ENCODE measurements at regions not wholly inside any gene's neighbourhood (a gene's known extent, or its start where the extent isn't known, plus 50 kb on each side); places are given as distances from the start of the nearest gene placed in this dataset.

- Histone ChIP-seq H3K36me3 (replicated peaks; ENCODE audit: insufficient read depth, low read depth) (no peaks in the 10 kb centered on the region), H3K9me3 (ENCODE audit: low read depth) (no peaks in the 10 kb centered on the region), H4K20me1 (ENCODE audit: insufficient read depth, poor library complexity, severe bottlenecking) (no peaks in the 10 kb centered on the region), H3K27ac (no peak overlapping the region), H3K4me1 (ENCODE audit: insufficient read depth) (no peaks in the 10 kb centered on the region), H3K4me3 (no peak overlapping the region), H3K27me3 (no peaks in the 10 kb centered on the region), H3K9me2 (replicated peaks; ENCODE audit: insufficient read depth) (no peaks in the 10 kb centered on the region), H2AFZ (no peak overlapping the region), H3K4me2 (no peak overlapping the region), H3K79me2 (no peaks in the 10 kb centered on the region)
- no peak for DNase-seq (ENCODE audit: low spot score)
- TF ChIP-seq CTCF (IDR thresholded peaks at IDR 0.05; ENCODE audit: poor library complexity): no peak
Observed at GRCh38 chr4:33200377-33200776, 2480.2 kb downstream of the PCDH7 start.

DNA sequence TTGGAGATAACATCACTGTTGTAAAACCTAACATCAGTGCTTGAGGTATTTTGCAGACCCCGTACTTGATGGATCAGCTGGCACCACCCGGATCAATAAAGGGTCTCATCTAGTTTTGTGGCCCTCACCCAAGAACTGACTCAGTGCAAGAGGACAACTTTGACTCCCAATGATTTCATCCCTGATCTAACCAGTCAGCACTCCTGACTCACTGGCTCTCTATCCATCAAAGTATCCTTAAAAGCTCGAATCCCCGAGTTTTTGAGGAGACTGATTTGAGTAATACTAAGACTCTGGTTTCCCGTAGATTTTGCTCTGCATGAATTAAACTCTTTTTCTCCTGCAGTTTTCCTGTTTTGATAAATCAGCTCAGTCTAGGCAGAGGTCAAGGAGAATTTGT, 2498.1 kb downstream of the PCDH7 start:
- Histone ChIP-seq H3K79me2 (no peaks in the 10 kb centered on the region), H4K20me1 (ENCODE audit: insufficient read depth, poor library complexity, severe bottlenecking) (no peaks in the 10 kb centered on the region), H3K9me2 (replicated peaks; ENCODE audit: insufficient read depth) (no peaks in the 10 kb centered on the region), H3K9me3 (ENCODE audit: low read depth) (no peaks in the 10 kb centered on the region), H3K27ac (no peak overlapping the region), H3K4me2 (no peak overlapping the region), H3K27me3 (no peaks in the 10 kb centered on the region), H3K4me3 (no peak overlapping the region), H3K4me1 (ENCODE audit: insufficient read depth) (no peaks in the 10 kb centered on the region), H2AFZ (no peak overlapping the region), H3K36me3 (replicated peaks; ENCODE audit: insufficient read depth, low read depth) (no peaks in the 10 kb centered on the region)
- TF ChIP-seq EZH2 (IDR thresholded peaks at IDR 0.05; ENCODE audit: borderline replicate concordance) (no peak), EZH2phosphoT487 (IDR thresholded peaks at IDR 0.05; ENCODE audit: low read depth, severe bottlenecking, unreplicated experiment) (no peak), CTCF (IDR thresholded peaks at IDR 0.05; ENCODE audit: poor library complexity) (no peak)
- DNase-seq (ENCODE audit: low spot score): no peak
- 55% methylated on average over 5 of the region's 5 CpGs for WGBS (ENCODE audit: low lambda C conversion rate, missing lambda C conversion rate)

- Histone ChIP-seq H3K27me3 (no peaks in the 10 kb centered on the region), H3K36me3 (replicated peaks; ENCODE audit: insufficient read depth, low read depth) (no peaks in the 10 kb centered on the region), H3K9me2 (replicated peaks; ENCODE audit: insufficient read depth) (no peaks in the 10 kb centered on the region), H2AFZ (no peak overlapping the region), H3K4me2 (no peak overlapping the region), H3K4me3 (no peak overlapping the region), H3K27ac (no peak overlapping the region), H3K9me3 (ENCODE audit: low read depth) (no peaks in the 10 kb centered on the region), H4K20me1 (ENCODE audit: insufficient read depth, poor library complexity, severe bottlenecking) (no peaks in the 10 kb centered on the region), H3K4me1 (ENCODE audit: insufficient read depth) (no peaks in the 10 kb centered on the region), H3K79me2 (no peaks in the 10 kb centered on the region)
- no peak for DNase-seq (ENCODE audit: low spot score)
- whole genome bisulfite sequencing (ENCODE audit: low lambda C conversion rate, missing lambda C conversion rate): 82% methylated on average over 2 of the region's 2 CpGs
- TF ChIP-seq CTCF (IDR thresholded peaks at IDR 0.05; ENCODE audit: poor library complexity): no peak
- TF ChIP-seq EZH2phosphoT487 (IDR thresholded peaks at IDR 0.05; ENCODE audit: low read depth, severe bottlenecking, unreplicated experiment): no peak
- no peak for TF ChIP-seq EZH2 (IDR thresholded peaks at IDR 0.05; ENCODE audit: borderline replicate concordance)
Observed at GRCh38 chr4:33226133-33226532, 2506.0 kb downstream of the PCDH7 start.

DNA sequence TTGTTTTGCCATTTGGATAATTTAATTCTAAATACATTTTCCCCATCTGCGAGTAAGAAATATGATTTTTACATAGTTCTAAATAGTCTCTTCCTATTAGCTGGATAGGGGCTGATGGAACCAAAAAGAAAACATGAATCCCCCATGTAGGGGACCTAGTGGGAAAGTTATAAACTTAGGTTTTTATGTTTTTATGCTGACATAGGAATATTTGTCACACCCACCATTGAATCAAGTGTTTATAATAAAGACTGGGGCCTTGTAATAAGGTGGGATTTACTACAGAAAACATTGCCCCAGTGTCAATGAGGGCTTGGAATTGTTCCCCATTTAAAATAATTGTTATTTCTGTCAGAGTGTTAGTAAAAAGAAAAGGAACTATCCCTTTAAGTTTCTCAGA, 2506.6 kb downstream of the PCDH7 start:
- WGBS (ENCODE audit: low lambda C conversion rate, missing lambda C conversion rate): 97% methylated on average over 1 of the region's 1 CpG
- Histone ChIP-seq H4K20me1 (ENCODE audit: insufficient read depth, poor library complexity, severe bottlenecking) (no peaks in the 10 kb centered on the region), H2AFZ (no peak overlapping the region), H3K27me3 (no peaks in the 10 kb centered on the region), H3K4me2 (no peak overlapping the region), H3K9me3 (ENCODE audit: low read depth) (no peaks in the 10 kb centered on the region), H3K9me2 (replicated peaks; ENCODE audit: insufficient read depth) (no peaks in the 10 kb centered on the region), H3K79me2 (no peaks in the 10 kb centered on the region), H3K4me1 (ENCODE audit: insufficient read depth) (no peaks in the 10 kb centered on the region), H3K36me3 (replicated peaks; ENCODE audit: insufficient read depth, low read depth) (no peaks in the 10 kb centered on the region), H3K4me3 (no peak overlapping the region), H3K27ac (no peak overlapping the region)
- TF ChIP-seq EZH2 (IDR thresholded peaks at IDR 0.05; ENCODE audit: borderline replicate concordance) (no peak), EZH2phosphoT487 (IDR thresholded peaks at IDR 0.05; ENCODE audit: low read depth, severe bottlenecking, unreplicated experiment) (no peak), CTCF (IDR thresholded peaks at IDR 0.05; ENCODE audit: poor library complexity) (no peak)
- DNase-seq (ENCODE audit: low spot score): no peak
